GF-D8 (cell line): ENCODE measurements at regions not wholly inside any gene's neighbourhood (a gene's known extent, or its start where the extent isn't known, plus 50 kb on each side); places are given as distances from the start of the nearest gene placed in this dataset.

Source experiments
- DNase-seq: peaks from one replicate; lab custom pipeline; 2025; lab: John Stamatoyannopoulos, UW

- DNase-seq = no peak
Measured at GRCh38 chr2:14524041-14524802, 108.3 kb upstream of the LRATD1 start.

DNA sequence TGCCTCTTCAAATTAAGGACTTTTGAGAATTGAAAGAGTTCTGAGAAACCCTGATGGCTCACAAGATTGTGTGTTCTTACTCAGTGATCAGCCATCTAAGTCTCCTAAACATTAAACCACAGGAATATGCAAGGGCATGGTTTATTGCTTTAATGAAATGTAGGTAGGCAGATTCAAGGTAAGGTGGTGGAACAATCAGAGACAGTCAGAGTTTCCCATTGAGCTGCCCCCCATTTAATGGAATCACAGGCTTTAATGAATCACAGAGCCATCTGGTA lies 107.8 kb upstream of the LRATD1 start:
- DNase-seq = no peak

DNA sequence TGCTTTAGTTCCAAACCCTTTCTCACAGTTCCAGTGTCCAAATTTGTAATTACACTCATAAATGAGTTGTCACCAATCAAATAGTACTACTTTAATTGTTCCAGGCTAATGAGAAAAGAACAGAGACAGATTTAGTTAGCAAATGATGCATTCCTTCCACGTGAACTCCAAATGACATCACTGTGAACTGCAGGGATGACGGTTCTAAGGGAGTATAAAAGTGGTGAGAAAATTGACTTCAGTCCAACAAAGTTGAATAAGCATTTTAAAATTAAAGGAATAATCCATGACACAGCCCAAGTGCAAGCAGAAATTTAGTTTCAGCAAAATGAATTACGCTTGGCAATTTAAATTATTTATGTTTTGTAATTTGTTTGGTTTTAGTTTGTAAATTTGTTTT lies 102.0 kb upstream of the LRATD1 start:
- no peak for DNase-seq

DNA sequence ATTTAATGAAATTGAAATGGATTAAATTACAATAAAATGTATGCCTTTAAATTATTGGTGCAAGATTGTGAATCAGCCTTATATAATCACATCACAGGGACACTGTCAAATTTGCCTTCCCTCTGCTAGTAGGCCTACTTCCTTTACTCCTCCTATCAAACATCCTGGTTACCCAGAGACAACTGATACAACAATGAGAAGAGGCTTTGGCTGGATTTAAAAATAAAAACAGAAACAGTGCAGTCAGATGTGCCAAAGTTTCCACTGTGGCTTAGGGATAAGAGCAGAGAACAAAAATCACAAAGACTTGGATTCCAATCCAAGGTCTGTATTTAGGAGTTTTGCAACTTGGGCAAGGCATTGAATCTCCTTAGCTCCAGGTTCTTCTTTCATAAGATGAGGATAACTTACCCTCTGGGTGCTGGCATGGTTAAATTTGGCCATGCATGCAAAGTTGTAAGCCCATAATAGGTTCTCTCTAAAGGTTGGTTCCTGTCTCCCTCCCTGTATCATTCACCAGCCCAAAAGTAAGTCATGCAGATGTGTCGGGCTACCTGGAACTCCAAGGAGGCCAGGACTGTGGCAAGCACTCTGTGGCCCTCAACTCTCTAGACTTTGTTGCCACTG lies 99.3 kb upstream of the LRATD1 start:
- DNase-seq = no peak

- DNase-seq = no peak
Measured at GRCh38 chr2:14535156-14535555, 97.4 kb upstream of the LRATD1 start.

GRCh38 chr2:14536976-14537375 lies 95.5 kb upstream of the LRATD1 start:
- DNase-seq = no peak

GRCh38 chr2:14540015-14540414 lies 92.5 kb upstream of the LRATD1 start:
- no peak for DNase-seq

DNA sequence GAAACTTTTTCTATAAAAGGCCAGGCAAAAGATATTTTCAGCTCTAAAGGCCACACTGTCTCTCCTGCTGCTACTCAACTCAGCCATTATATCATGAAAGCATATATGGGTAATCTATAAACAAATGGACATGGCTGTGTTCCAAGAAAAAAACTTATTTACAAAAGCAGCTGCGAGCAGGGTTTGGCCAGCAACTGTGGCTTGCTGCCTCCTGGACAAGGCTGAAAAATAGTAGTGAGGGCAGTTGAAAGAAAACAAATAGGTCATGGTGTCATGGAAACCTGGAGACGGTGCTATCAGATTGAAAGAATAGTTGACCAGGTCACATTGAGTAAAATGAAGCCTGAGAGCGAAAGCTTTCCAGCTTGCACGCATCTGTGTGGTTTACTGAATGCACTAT lies 89.2 kb upstream of the LRATD1 start:
- no peak for DNase-seq

GRCh38 chr2:14544247-14544646 lies 88.3 kb upstream of the LRATD1 start:
- DNase-seq = no peak

DNA sequence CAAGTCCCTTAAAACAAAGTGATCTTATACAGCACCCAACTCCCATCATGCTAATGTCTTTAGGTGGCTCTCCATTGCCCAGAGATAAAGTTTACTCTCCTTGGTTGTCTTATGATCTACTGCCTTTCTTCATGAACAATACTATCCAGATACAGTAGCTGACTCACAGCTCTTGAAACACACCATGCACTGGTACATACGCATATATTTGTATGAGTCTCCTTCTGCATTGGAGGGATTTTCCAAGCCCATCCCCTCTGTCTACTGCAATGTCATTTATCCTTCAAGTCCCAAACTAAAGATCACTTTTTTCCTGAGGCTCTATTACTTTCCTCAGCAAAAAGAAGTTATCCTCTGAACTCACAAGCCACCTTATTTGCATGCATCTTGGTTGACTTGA lies 84.7 kb upstream of the LRATD1 start:
- no peak for DNase-seq

DNA sequence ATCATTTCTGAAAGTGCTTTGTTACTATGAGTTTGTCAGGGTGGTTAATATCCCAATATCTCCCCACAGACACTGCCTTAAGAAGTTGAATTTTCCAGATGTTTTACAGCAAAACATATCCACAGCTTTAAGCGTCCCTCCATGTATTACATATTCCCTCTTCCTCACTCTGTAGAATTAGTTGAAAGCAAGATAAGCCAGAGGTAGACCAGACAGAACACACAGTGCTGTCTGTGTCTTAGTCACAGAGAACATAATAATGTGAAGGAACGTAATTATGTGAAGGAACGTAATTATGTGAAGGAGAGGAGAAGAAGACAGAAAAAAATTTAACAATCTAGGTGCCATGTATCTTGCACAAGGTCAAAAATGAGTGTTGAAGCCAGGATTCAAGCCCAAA lies 81.9 kb upstream of the LRATD1 start:
- DNase-seq = no peak

DNA sequence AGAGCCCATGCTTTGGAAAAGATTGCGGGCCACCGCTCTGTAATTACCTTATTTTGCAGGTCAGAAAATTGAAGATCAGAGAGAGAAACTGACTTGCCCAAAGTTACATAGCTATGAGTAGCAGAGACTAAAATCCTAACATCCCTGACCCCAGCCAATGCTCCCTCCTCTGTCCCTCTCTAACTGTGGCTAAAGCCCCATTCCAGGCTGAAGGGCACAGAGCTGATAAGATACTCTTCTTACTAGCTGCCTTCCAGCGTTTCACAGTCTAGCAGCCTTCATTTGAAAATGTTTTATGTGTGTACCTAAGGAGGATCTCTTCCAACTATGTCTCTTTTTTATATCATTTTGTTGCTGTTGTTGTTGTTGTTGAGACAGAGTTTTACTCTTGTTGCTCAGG lies 81.4 kb upstream of the LRATD1 start:
- DNase-seq = no peak

DNA sequence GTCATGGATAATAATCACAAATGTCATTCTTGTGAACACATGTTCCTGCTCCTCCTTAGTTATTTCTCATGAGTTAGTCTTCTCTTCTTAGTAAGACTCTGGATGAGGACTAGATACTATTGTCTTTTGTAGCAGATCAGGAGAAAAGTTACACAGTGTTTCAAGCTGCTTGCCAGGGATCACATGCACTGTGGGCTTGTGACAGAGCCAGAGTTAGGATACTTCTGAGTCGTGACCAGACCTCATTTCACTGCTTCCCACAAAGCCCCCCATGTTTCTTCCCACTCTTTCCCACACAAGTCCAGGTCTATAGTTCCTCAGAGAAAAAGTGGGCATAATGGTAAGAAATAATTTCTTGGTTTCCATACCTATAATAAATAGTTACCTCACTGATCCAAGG lies 80.2 kb upstream of the LRATD1 start:
- DNase-seq = no peak

DNA sequence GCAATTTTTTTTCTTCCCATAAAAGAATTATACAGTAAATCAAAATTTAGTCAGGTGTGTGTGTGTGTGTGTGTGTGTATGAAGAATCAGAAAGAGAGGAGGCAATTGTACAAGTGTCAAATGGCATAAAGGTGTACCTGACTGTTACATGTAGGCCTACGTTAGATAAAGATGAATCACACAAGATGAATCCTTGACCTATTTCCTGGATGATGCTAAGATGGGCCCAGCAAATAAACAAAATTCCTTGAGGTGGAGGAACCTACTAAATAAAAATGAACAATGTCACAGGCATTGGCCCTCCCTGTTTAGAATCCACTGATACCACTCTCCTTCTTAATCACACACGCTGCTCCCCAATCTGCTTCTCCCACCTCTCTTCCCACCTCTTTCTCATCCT lies 79.7 kb upstream of the LRATD1 start:
- DNase-seq = no peak

DNA sequence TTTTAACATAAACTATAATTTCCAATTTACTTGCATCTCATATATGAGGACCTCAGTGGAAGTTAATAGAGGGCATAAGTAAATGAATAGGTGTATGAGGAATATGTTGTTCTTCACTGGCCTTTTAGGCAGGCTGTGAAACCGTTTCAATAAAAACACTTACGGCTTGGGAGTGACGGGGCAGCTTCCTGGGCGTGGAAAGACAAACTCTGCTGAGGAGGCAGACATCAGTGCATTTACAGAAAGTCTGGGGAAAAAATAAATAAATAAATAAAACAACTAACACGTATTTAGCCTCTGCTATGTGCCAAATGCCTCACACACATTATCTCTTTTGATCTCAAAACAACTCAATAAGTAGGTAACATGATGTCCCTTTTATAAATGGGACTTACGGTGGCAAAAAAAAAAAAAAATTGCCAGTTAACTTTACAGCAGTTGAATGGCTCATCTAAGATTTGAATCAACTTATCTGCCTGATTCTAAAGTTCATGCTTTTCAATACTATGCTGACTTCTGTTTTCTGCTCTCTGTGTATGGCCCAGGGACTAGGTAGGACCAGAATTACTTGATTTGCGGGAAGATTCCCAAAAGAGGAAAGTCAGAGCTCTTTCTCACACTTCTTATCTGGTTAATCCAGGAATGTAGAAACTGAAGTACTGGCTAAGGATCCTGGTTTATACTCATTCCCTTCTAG lies 77.5 kb upstream of the LRATD1 start:
- DNase-seq = no peak

- no peak for DNase-seq
Measured at GRCh38 chr2:14557111-14557510, 75.4 kb upstream of the LRATD1 start.

DNA sequence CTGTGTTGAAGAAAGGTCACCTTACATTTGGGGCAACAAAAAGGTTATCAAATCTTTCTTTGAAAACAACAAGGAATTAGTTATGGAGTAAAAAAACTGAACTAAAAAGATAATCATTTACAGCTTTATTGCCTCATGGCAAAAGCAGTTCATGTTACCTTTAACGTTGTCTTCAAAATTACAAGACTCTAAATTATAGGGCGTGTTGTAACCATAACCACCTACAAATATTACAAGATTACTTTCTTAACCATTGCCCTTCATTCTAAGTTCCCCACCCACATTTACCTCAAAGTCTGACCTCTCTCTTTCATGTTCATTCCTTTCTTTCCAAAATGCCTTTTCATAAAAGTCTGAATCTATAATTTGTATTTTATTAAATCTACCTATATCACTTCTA lies 74.6 kb upstream of the LRATD1 start:
- no peak for DNase-seq

- no peak for DNase-seq
Measured at GRCh38 chr2:14558335-14558919, 74.1 kb upstream of the LRATD1 start.

DNA sequence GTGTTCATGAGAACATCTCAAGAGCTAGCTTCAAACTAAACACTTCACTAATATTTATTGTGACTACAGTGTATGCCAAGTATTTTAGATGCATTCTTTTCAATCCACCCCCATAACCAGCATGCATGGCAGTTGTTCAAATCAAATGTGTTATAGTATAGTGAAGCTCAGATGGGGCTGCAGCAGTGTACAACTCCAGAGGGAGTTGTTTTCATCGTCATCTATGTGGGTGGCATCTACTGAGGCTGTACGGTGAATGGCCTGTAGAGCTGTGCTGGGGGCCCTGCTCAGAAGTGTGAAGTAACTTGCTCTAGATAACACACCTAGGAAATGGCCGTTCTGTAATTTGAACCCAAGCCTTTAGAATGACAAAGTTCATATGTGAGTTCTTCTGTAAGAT lies 71.8 kb upstream of the LRATD1 start:
- no peak for DNase-seq

DNA sequence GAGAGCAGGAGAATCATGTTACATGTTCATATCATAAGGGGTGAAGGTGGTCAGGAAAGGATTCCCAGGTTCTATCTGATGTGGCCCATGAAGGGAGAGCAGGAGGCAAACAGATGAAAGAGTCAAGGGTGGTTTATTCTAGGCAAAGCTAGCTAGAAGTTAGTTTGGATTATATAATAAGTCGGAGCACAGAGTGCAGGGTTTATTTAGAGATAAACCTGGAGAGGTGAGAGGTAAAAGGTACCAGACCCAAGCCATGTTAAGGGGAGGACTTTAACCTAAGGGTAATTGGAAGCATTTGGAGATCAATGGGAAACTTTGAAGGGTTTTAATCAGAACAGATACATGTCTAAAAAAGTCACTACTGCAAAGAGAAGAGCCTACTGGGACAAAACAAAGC lies 69.2 kb upstream of the LRATD1 start:
- DNase-seq = no peak

DNA sequence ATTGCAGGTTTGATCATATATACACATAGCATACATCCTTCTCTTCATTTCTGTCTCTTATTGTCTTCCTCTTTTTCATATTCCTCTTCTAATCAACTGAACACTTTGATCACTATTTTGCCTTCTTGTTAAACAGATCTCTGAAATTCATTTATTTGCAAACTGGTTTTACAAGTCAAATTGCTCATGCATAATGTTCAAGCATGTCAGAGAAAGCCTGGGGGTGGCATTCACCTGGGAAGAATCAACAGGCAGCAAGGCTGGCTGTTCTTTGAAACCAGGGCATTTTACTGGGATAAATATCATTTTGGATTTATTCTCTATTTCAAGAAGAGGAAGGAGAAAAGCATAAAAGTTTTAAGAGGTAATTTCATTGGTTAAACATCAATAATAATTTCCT lies 66.9 kb upstream of the LRATD1 start:
- no peak for DNase-seq

- DNase-seq = no peak
Measured at GRCh38 chr2:14567561-14567960, 65.0 kb upstream of the LRATD1 start.

- no peak for DNase-seq
Measured at GRCh38 chr2:14569294-14569693, 63.2 kb upstream of the LRATD1 start.
